MM.1S (cell line): ENCODE measurements at regions not wholly inside any gene's neighbourhood (a gene's known extent, or its start where the extent isn't known, plus 50 kb on each side); places are given as distances from the start of the nearest gene placed in this dataset.

Source experiments
- DNase-seq: peaks from one replicate; pipeline ENCODE4 v3.0.0-alpha.2; 2015
- H2AFZ ChIP-seq: fragments of 300-600 bp; sonication (generic); 2 replicates; pipeline ENCODE4 v1.6.0; 2016; ENCODE audit warnings: antibody characterized with exemption, low read length
- H3F3A ChIP-seq: fragments of 300-600 bp; sonication (generic); 2 replicates; pipeline ENCODE4 v1.6.1; 2016; ENCODE audit warnings: mild to moderate bottlenecking, antibody characterized with exemption, low read length, moderate library complexity, mixed read lengths; ENCODE audit not compliant: insufficient read depth
- H3K27ac ChIP-seq: fragments of 300-600 bp; sonication (generic); 2 replicates; pipeline ENCODE4 v1.5.1; 2016; ENCODE audit warnings: mild to moderate bottlenecking, low read length
- H3K27me3 ChIP-seq: fragments of 300-600 bp; sonication (generic); replicated peaks from 2 replicates; pipeline ENCODE4 v1.6.0; 2016; ENCODE audit warnings: low read length; ENCODE audit not compliant: insufficient read depth
- H3K36me3 ChIP-seq: fragments of 300-600 bp; sonication (generic); replicated peaks from 2 replicates; pipeline ENCODE4 v1.6.1; 2016; ENCODE audit warnings: mild to moderate bottlenecking, low read length, mixed read lengths; ENCODE audit not compliant: insufficient read depth
- H3K4me1 ChIP-seq: fragments of 300-600 bp; sonication (generic); 2 replicates; pipeline ENCODE4 v1.6.1; 2016; ENCODE audit warnings: low read length, mixed read lengths
- H3K4me2 ChIP-seq: fragments of 300-600 bp; sonication (generic); 2 replicates; pipeline ENCODE4 v1.6.0; 2016; ENCODE audit warnings: low read depth, low read length
- H3K4me3 ChIP-seq: fragments of 300-600 bp; sonication (generic); 2 replicates; pipeline ENCODE4 v1.5.1; 2016; ENCODE audit warnings: low read length, mixed read lengths
- H3K79me2 ChIP-seq: fragments of 300-600 bp; sonication (generic); 2 replicates; pipeline ENCODE4 v1.6.1; 2016; ENCODE audit warnings: mixed run types, low read length, mixed read lengths
- H3K9ac ChIP-seq: fragments of 300-600 bp; sonication (generic); 2 replicates; pipeline ENCODE4 v1.6.1; 2016; ENCODE audit warnings: low read length, mixed read lengths
- H3K9me2 ChIP-seq: fragments of 300-600 bp; sonication (generic); replicated peaks from 2 replicates; pipeline ENCODE4 v1.6.1; 2016; ENCODE audit warnings: mild to moderate bottlenecking, low read length, mixed read lengths; ENCODE audit not compliant: insufficient read depth
- H3K9me3 ChIP-seq: fragments of 300-600 bp; sonication (generic); replicated peaks from 2 replicates; pipeline ENCODE4 v1.6.1; 2016; ENCODE audit warnings: mild to moderate bottlenecking, low read length, mixed read lengths; ENCODE audit not compliant: insufficient read depth
- H4K20me1 ChIP-seq: fragments of 300-600 bp; sonication (generic); 2 replicates; pipeline ENCODE4 v1.6.1; 2016; ENCODE audit warnings: mild to moderate bottlenecking, low read length, moderate library complexity, mixed read lengths; ENCODE audit not compliant: insufficient read depth
- CTCF ChIP-seq: fragments of 300-600 bp; sonication (generic); IDR thresholded peaks from 2 replicates; pipeline ENCODE4 v1.5.1; 2016; ENCODE audit warnings: antibody characterized with exemption, low read length, mixed read lengths
- EZH2 ChIP-seq: fragments of 300-600 bp; sonication (generic); optimal IDR thresholded peaks from 2 replicates; pipeline ENCODE3; 2017; ENCODE audit warnings: low read depth, mild to moderate bottlenecking, antibody characterized with exemption, low read length, mixed read lengths
- EZH2phosphoT487 ChIP-seq: fragments of 300-600 bp; sonication (generic); IDR thresholded peaks from 2 replicates; pipeline ENCODE4 v1.6.1; 2018; ENCODE audit warnings: antibody characterized with exemption, low read length

- H3K9me2 ChIP-seq, result no peaks in the 10 kb centered on the region
- DNase-seq, result no peak
- H4K20me1 ChIP-seq, result no peaks in the 10 kb centered on the region
- H3K4me1 ChIP-seq, result no peaks in the 10 kb centered on the region
- H3K27me3 ChIP-seq, result no peaks in the 10 kb centered on the region
- no peaks in the 10 kb centered on the region for H3K36me3 ChIP-seq
- TF ChIP-seq CTCF, result no peak
- TF ChIP-seq EZH2phosphoT487, result no peak
- no peak for TF ChIP-seq EZH2
- no peak overlapping the region for H3K9ac ChIP-seq
- no peaks in the 10 kb centered on the region for H3K9me3 ChIP-seq
- H3K79me2 ChIP-seq, result no peaks in the 10 kb centered on the region
- H3F3A ChIP-seq, result no peaks in the 10 kb centered on the region
- H3K4me2 ChIP-seq, result no peak overlapping the region
- no peak overlapping the region for H3K27ac ChIP-seq
- no peak overlapping the region for H2AFZ ChIP-seq
- no peak overlapping the region for H3K4me3 ChIP-seq
Measured at GRCh38 chr10:3928569-3928968, 143.6 kb upstream of the KLF6 start.

GRCh38 chr10:3928078-3928477 is 143.1 kb upstream of the KLF6 start:
- Histone ChIP-seq H4K20me1 (no peaks in the 10 kb centered on the region), H3K9me2 (no peaks in the 10 kb centered on the region), H3F3A (no peaks in the 10 kb centered on the region), H3K36me3 (no peaks in the 10 kb centered on the region), H3K27me3 (no peaks in the 10 kb centered on the region), H2AFZ (no peak overlapping the region), H3K9me3 (no peaks in the 10 kb centered on the region), H3K9ac (no peak overlapping the region), H3K27ac (no peak overlapping the region), H3K79me2 (no peaks in the 10 kb centered on the region), H3K4me2 (no peak overlapping the region), H3K4me1 (no peaks in the 10 kb centered on the region), H3K4me3 (no peak overlapping the region)
- TF ChIP-seq EZH2phosphoT487, result no peak
- DNase-seq, result no peak

GRCh38 chr10:3926675-3927525 is 141.9 kb upstream of the KLF6 start:
- DNase-seq, result no peak
- Histone ChIP-seq H3K4me3 (no peak overlapping the region), H3K4me2 (no peak overlapping the region), H3K79me2 (no peaks in the 10 kb centered on the region), H3K9me2 (no peaks in the 10 kb centered on the region), H3F3A (no peaks in the 10 kb centered on the region), H3K27ac (no peak overlapping the region), H2AFZ (no peak overlapping the region), H4K20me1 (no peaks in the 10 kb centered on the region), H3K4me1 (no peaks in the 10 kb centered on the region), H3K36me3 (no peaks in the 10 kb centered on the region), H3K9ac (no peak overlapping the region), H3K9me3 (no peaks in the 10 kb centered on the region), H3K27me3 (no peaks in the 10 kb centered on the region)
- TF ChIP-seq CTCF (no peak), EZH2phosphoT487 (no peak), EZH2 (no peak)

GRCh38 chr10:3926258-3926657 is 141.2 kb upstream of the KLF6 start:
- Histone ChIP-seq H3K9ac (no peak overlapping the region), H3K4me2 (no peak overlapping the region), H3K9me3 (no peaks in the 10 kb centered on the region), H2AFZ (no peak overlapping the region), H4K20me1 (no peaks in the 10 kb centered on the region), H3F3A (no peaks in the 10 kb centered on the region), H3K9me2 (no peaks in the 10 kb centered on the region), H3K36me3 (no peaks in the 10 kb centered on the region), H3K4me3 (no peak overlapping the region), H3K27ac (no peak overlapping the region), H3K27me3 (no peaks in the 10 kb centered on the region), H3K79me2 (no peaks in the 10 kb centered on the region), H3K4me1 (no peaks in the 10 kb centered on the region)
- no peak for DNase-seq
- TF ChIP-seq EZH2phosphoT487, result no peak
